DND-41 (cell line): ENCODE measurements at regions not wholly inside any gene's neighbourhood (a gene's known extent, or its start where the extent isn't known, plus 50 kb on each side); places are given as distances from the start of the nearest gene placed in this dataset.
"Not testable (repeated sequence)": the region's sequence is repeated elsewhere in the genome, so short reads cannot be mapped to it uniquely, and the experiment has no call there.

ENCODE experiments used
- EZH2 ChIP-seq: IDR thresholded peaks from 3 replicates; pipeline ENCODE4 v1.6.1; 2012; ENCODE audit warnings: borderline replicate concordance, low read depth, mild to moderate bottlenecking, moderate library complexity, low read length, inconsistent platforms; ENCODE audit not compliant: severe bottlenecking
- TF ChIP-seq, protein P1 (sequence below): IDR thresholded peaks from 2 replicates; pipeline ENCODE4 v1.5.1; 2012; ENCODE audit warnings: borderline replicate concordance, low read length, moderate library complexity, mild to moderate bottlenecking; ENCODE audit not compliant: poor library complexity, severe bottlenecking; ENCODE audit errors: extremely low read depth

DNA sequence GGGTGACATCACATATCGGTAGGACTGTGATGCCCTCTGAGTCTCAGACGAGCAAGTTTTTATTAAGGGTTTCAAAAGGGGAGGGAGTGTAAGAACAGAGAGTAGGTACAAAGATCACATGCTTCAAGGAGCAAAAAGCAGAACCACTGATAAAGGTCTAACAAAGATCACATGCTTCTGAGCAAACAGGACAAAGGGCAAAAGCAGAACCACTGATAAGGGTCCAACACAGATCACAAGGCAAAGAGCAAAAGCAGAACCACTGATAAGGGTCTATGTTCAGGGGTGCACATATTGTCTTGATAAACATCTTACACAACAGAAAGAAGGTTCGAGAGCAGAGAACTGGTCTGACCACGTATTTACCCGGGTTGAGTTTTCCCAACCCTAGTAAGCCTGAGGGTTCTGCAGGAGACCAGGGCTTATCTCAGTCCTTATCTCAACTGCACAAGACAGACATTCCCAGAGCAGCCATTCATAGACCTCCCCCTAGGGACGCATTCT, 604.2 kb upstream of the GYPC start:
- TF ChIP-seq, protein P1, sequence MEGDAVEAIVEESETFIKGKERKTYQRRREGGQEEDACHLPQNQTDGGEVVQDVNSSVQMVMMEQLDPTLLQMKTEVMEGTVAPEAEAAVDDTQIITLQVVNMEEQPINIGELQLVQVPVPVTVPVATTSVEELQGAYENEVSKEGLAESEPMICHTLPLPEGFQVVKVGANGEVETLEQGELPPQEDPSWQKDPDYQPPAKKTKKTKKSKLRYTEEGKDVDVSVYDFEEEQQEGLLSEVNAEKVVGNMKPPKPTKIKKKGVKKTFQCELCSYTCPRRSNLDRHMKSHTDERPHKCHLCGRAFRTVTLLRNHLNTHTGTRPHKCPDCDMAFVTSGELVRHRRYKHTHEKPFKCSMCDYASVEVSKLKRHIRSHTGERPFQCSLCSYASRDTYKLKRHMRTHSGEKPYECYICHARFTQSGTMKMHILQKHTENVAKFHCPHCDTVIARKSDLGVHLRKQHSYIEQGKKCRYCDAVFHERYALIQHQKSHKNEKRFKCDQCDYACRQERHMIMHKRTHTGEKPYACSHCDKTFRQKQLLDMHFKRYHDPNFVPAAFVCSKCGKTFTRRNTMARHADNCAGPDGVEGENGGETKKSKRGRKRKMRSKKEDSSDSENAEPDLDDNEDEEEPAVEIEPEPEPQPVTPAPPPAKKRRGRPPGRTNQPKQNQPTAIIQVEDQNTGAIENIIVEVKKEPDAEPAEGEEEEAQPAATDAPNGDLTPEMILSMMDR: not testable (repeated sequence)
- TF ChIP-seq EZH2: not testable (repeated sequence)
